ENCODE measurements at regions not wholly inside any gene's neighbourhood (a gene's known extent, or its start where the extent isn't known, plus 50 kb on each side); places are given as distances from the start of the nearest gene placed in this dataset.
A peak's percentile ranks its signal among the peaks of the same experiment; 100 is the strongest.

GRCh38 chr20:60362531-60362930, 404.3 kb downstream of the CDH26 start:
- no peak for FAIRE-seq
- TF ChIP-seq, protein P1, sequence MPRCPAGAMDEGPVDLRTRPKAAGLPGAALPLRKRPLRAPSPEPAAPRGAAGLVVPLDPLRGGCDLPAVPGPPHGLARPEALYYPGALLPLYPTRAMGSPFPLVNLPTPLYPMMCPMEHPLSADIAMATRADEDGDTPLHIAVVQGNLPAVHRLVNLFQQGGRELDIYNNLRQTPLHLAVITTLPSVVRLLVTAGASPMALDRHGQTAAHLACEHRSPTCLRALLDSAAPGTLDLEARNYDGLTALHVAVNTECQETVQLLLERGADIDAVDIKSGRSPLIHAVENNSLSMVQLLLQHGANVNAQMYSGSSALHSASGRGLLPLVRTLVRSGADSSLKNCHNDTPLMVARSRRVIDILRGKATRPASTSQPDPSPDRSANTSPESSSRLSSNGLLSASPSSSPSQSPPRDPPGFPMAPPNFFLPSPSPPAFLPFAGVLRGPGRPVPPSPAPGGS (IDR thresholded peaks at IDR 0.05), result no peak
- no peak for TF ChIP-seq PHF8 (IDR thresholded peaks at IDR 0.05; ENCODE audit: borderline replicate concordance, low read depth)
- no peak for TF ChIP-seq FOSL2 (IDR thresholded peaks at IDR 0.05)
- no peak for TF ChIP-seq FOSL2 (CRISPR knock-in tag; IDR thresholded peaks at IDR 0.05)
- no peak for TF ChIP-seq ESRRA (IDR thresholded peaks at IDR 0.05; ENCODE audit: borderline replicate concordance, low read length)
- no peak for TF ChIP-seq HOXB5 (CRISPR knock-in tag; IDR thresholded peaks at IDR 0.05)
- no peak for TF ChIP-seq HOXA7 (CRISPR knock-in tag; IDR thresholded peaks at IDR 0.05)
- no peaks in the 10 kb centered on the region for H3K9me3 ChIP-seq
- no peak overlapping the region for H3K4me3 ChIP-seq
- WGBS (ENCODE audit: missing lambda C conversion rate), result 12% methylated on average over 5 of the region's 5 CpGs
- DNase-seq (ENCODE audit: low read depth in 1 of 2, low spot score in 1 of 2), result no peak
- no peak overlapping the region for H3K27ac ChIP-seq
- POLR2A ChIA-PET, result no interaction called here
- no peak overlapping the region for H3K4me2 ChIP-seq
- ATAC-seq, result no peak
- CTCF ChIA-PET, result no interaction called here
- no peaks in the 10 kb centered on the region for H3K4me1 ChIP-seq

- ChIA-PET POLR2A (no interaction called here), CTCF (no interaction called here)
- ATAC-seq, result no peak
Measured at GRCh38 chr20:60363698-60364097, 405.5 kb downstream of the CDH26 start.

DNA sequence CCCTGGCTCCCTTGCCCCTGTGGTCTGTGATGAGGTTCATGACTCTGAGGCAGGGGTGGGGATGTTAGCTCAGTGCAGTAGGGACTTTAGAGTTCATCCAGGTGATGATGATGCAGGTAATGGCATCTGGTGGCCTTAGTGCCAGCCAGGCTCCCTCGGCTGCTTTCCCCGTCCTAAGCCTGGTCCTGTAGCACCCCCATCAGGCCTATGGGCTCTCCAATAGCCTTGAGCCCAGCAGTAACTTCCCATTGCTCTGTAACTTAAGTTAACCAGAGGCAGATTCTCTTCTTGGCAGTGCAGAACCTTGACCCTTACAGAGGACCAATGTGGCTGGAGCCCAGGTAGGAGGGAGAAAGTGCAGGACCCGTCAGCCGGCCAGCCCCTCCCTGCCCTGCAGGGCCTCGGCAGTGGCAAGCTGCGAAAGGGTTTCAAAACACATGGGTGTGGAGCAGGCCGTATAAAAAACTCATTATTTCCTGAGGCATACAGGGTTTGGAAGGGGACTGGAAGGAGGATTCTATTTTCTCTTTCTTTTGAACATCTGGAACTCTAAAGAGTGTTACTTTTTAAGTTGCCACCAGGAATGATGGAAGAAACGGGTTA, 406.9 kb downstream of the CDH26 start:
- Histone ChIP-seq H3K9me3 (0 out of 3 replicates have a peak, but pooled peaks cover 3% of the 10 kb centered on the region), H3K4me1 (no peaks in the 10 kb centered on the region), H3K4me3 (no peak overlapping the region), H3K4me2 (no peak overlapping the region), H3K27ac (no peak overlapping the region)
- TF ChIP-seq RAD21 (conservative IDR thresholded peaks at IDR 0.05 in 1 of 2, IDR thresholded peaks at IDR 0.05 in 1 of 2), result peak in 1 of 2 experiments; percentile 41; a peak in 2 of 5 replicates
- TF ChIP-seq, protein P2, sequence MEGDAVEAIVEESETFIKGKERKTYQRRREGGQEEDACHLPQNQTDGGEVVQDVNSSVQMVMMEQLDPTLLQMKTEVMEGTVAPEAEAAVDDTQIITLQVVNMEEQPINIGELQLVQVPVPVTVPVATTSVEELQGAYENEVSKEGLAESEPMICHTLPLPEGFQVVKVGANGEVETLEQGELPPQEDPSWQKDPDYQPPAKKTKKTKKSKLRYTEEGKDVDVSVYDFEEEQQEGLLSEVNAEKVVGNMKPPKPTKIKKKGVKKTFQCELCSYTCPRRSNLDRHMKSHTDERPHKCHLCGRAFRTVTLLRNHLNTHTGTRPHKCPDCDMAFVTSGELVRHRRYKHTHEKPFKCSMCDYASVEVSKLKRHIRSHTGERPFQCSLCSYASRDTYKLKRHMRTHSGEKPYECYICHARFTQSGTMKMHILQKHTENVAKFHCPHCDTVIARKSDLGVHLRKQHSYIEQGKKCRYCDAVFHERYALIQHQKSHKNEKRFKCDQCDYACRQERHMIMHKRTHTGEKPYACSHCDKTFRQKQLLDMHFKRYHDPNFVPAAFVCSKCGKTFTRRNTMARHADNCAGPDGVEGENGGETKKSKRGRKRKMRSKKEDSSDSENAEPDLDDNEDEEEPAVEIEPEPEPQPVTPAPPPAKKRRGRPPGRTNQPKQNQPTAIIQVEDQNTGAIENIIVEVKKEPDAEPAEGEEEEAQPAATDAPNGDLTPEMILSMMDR (IDR thresholded peaks at IDR 0.05), result no peak
- 15% methylated on average over 6 of the region's 8 CpGs for WGBS (ENCODE audit: missing lambda C conversion rate)
- no peak for ATAC-seq
- ChIA-PET CTCF (interaction anchor here (0.8 kb wide), 1 partner anchor 93 kb away, joined by 3 read pairs; no protein-coding TSS in a partner anchor), POLR2A (no interaction called here)
- no peak for DNase-seq (ENCODE audit: low read depth in 1 of 2, low spot score in 1 of 2)
- FAIRE-seq, result no peak

More at GRCh38 chr20:60363698-60364097, 405.5 kb downstream of the CDH26 start:
- H3K27ac ChIP-seq, result no peak overlapping the region
- no peak overlapping the region for H3K4me2 ChIP-seq
- TF ChIP-seq RARB (CRISPR knock-in tag; IDR thresholded peaks at IDR 0.05), result no peak
- TF ChIP-seq POLR2AphosphoS2 (conservative IDR thresholded peaks at IDR 0.05; ENCODE audit: low read length), result no peak
- no peak for DNase-seq (ENCODE audit: low read depth in 1 of 2, low spot score in 1 of 2)
- no peaks in the 10 kb centered on the region for H3K4me1 ChIP-seq
- H3K9me3 ChIP-seq, result 0 out of 3 replicates have a peak, but pooled peaks cover under 1% of the 10 kb centered on the region
- no peak for FAIRE-seq
- WGBS (ENCODE audit: missing lambda C conversion rate), result 20% methylated on average over 9 of the region's 12 CpGs
- no peak overlapping the region for H3K4me3 ChIP-seq

DNA sequence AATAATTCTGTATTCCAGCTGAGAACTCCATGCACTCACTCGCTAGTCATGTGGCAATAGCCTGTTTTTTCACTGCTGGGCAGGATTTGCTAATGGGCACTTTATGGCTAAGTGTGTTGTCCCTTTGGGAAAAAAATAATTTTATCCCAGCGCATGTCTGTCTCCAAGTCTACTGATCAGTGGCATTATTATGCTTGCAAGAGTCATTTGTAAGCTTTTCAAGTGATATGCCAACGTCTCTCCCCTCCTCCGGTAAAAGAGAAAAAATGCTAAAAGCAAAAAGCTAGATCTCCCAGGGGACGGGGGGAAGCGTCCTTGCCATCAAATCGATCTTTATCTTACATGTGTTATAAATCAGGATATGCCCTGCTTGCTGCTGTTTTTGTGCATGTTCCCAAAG, 407.7 kb downstream of the CDH26 start:
- CTCF ChIA-PET, result interaction anchor here (0.8 kb wide), 1 partner anchor 94 kb away, joined by 3 read pairs; no protein-coding TSS in a partner anchor
- no peak for ATAC-seq
- TF ChIP-seq, protein P3, sequence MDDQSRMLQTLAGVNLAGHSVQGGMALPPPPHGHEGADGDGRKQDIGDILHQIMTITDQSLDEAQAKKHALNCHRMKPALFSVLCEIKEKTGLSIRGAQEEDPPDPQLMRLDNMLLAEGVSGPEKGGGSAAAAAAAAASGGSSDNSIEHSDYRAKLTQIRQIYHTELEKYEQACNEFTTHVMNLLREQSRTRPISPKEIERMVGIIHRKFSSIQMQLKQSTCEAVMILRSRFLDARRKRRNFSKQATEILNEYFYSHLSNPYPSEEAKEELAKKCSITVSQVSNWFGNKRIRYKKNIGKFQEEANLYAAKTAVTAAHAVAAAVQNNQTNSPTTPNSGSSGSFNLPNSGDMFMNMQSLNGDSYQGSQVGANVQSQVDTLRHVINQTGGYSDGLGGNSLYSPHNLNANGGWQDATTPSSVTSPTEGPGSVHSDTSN (IDR thresholded peaks at IDR 0.05), result no peak
- TF ChIP-seq TP53 (CRISPR knock-in tag; IDR thresholded peaks at IDR 0.05), result no peak
- no peak for TF ChIP-seq KDM1A (IDR thresholded peaks at IDR 0.05; ENCODE audit: low read depth)
- TF ChIP-seq, protein P4, sequence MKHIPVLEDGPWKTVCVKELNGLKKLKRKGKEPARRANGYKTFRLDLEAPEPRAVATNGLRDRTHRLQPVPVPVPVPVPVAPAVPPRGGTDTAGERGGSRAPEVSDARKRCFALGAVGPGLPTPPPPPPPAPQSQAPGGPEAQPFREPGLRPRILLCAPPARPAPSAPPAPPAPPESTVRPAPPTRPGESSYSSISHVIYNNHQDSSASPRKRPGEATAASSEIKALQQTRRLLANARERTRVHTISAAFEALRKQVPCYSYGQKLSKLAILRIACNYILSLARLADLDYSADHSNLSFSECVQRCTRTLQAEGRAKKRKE (CRISPR knock-in tag; IDR thresholded peaks at IDR 0.05; ENCODE audit: low read depth), result no peak
- no peak for TF ChIP-seq ESRRA (IDR thresholded peaks at IDR 0.05; ENCODE audit: borderline replicate concordance, low read length)
- no peak for TF ChIP-seq ZC3H11A (IDR thresholded peaks at IDR 0.05)
- no peak for TF ChIP-seq HEYL (CRISPR knock-in tag; IDR thresholded peaks at IDR 0.05)
- TF ChIP-seq FOSL2 (IDR thresholded peaks at IDR 0.05), result no peak
- TF ChIP-seq FOSL2 (CRISPR knock-in tag; IDR thresholded peaks at IDR 0.05), result no peak
- no peak for TF ChIP-seq CBX2 (IDR thresholded peaks at IDR 0.05; ENCODE audit: borderline replicate concordance, low read depth)
- TF ChIP-seq NR3C1 (IDR thresholded peaks at IDR 0.05), result no peak
- TF ChIP-seq, protein P1 (IDR thresholded peaks at IDR 0.05), result no peak
- TF ChIP-seq FOXS1 (CRISPR knock-in tag; IDR thresholded peaks at IDR 0.05), result no peak
- no peak for TF ChIP-seq HMGXB4 (CRISPR knock-in tag; IDR thresholded peaks at IDR 0.05; ENCODE audit: borderline replicate concordance)

More for the DNA sequence above, 407.7 kb downstream of the CDH26 start:
- DNase-seq (ENCODE audit: low read depth in 1 of 2, low spot score in 1 of 2), result no peak
- POLR2A ChIA-PET, result no interaction called here
- H3K4me2 ChIP-seq, result no peak overlapping the region
- no peaks in the 10 kb centered on the region for H3K4me1 ChIP-seq
- no peak overlapping the region for H3K4me3 ChIP-seq
- H3K27ac ChIP-seq, result no peak overlapping the region
- H3K9me3 ChIP-seq, result 0 out of 3 replicates have a peak, but pooled peaks cover 3% of the 10 kb centered on the region
- 23% methylated on average over 7 of the region's 7 CpGs for WGBS (ENCODE audit: missing lambda C conversion rate)
- no peak for FAIRE-seq
